ENCODE measurements at regions not wholly inside any gene's neighbourhood (a gene's known extent, or its start where the extent isn't known, plus 50 kb on each side); places are given as distances from the start of the nearest gene placed in this dataset.
A peak's percentile ranks its signal among the peaks of the same experiment; 100 is the strongest.
"Not testable (repeated sequence)": the region's sequence is repeated elsewhere in the genome, so short reads cannot be mapped to it uniquely, and the experiment has no call there.

DNA sequence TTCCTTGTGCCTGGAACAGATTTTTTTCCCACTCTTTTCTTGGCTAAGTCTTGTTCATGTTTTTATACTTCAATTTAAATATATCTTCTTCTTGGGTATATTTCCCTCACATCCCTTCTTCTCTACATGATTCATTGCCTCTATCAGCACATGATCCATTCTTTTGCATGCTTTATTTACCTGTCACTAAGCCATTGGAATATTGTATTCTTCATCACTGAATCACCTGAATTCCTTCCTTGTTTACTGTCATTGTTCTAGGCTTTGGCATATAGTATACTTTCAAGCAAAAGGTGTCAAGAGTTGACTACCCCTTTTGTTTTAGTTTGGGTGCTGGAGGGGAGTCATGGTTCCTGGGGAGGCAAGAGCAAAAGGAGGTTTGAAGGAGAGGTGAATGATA, 464.5 kb upstream of the LRRC7 start:
- no peak for DNase-seq
- no peaks in the 10 kb centered on the region for H3K36me3 ChIP-seq (replicated peaks; ENCODE audit: control insufficient read depth, insufficient read depth, low read length)
- H3K27me3 ChIP-seq (ENCODE audit: control insufficient read depth, insufficient read depth, low read length): no peaks in the 10 kb centered on the region
- no peak overlapping the region for H3K4me3 ChIP-seq (ENCODE audit: insufficient read depth, low read depth, low read length)

DNA sequence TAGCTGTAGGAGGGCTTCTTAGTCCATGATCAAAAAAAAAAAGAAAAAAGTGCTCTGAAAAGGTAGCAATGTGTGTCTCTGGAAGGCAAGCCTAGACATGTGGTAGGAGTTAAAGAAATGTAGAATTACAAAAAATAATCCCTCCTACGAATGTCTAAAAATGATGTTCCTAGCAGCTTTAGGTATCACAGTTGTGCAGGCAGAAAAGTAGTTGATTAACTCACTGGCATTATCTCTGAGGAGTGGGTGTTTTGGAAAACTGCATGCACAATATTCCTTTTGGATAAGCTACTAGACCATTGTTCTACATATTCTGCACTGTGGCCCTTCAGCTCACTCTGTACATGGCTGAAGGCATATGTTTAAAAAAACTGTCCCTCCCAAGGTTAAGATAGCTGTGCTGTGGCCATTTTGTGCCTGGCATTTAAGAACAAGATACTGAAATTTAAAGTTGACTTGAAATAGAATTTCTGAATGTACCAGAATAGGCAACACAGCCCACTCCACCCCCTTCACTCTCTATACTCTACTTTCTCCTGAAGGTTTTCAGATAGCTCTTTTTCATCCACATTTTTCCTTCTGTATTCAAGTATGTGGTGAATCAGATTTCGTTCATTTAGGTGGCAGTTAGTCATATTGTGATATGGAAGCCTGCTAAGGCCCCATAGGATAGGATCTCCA, 463.9 kb upstream of the LRRC7 start:
- no peak overlapping the region for H3K4me3 ChIP-seq (ENCODE audit: insufficient read depth, low read depth, low read length)
- H3K27me3 ChIP-seq (ENCODE audit: control insufficient read depth, insufficient read depth, low read length): no peaks in the 10 kb centered on the region
- H3K36me3 ChIP-seq (replicated peaks; ENCODE audit: control insufficient read depth, insufficient read depth, low read length): no peaks in the 10 kb centered on the region
- DNase-seq: no peak

DNA sequence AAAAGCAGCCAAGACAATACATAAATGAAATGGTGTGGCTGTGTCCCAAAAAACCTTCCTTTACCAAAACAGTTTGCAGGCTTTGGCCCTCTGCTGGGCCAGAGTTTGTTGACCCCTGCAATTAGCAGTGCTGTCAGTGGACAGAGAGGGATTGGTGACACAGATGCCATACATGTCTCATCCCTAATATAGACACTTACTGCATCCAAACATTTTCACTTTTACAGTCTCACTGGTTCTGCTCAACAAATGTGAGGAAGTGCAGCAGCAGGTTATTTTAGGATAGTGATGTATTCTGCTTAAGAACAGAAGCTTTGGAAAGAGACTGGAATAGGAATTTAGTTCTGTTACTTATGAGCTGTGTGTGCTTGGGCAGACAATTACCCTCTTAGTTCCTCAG, 462.8 kb upstream of the LRRC7 start:
- H3K4me3 ChIP-seq (ENCODE audit: insufficient read depth, low read depth, low read length): no peak overlapping the region
- DNase-seq: no peak
- no peaks in the 10 kb centered on the region for H3K36me3 ChIP-seq (replicated peaks; ENCODE audit: control insufficient read depth, insufficient read depth, low read length)
- no peaks in the 10 kb centered on the region for H3K27me3 ChIP-seq (ENCODE audit: control insufficient read depth, insufficient read depth, low read length)

DNA sequence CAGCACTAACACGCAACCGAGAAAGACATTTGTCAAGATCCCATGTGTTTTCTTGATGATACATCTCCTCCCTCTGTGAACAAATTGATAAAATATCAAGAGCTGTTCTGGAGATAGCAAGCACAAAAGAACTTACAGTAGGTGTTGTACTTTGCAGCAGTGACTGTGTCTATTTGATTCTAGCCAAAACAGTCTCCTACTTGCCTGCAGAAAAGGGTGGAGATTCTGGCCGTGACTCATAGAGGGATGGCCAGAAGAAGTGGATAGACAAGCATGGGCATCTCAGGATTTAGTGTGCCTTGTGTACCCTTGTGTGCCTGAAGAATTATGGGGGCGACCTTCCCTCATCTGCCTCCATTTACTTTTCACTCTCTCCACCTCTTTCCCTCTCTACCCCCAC, 458.4 kb upstream of the LRRC7 start:
- Histone ChIP-seq H3K27me3 (ENCODE audit: control insufficient read depth, insufficient read depth, low read length) (no peaks in the 10 kb centered on the region), H3K36me3 (replicated peaks; ENCODE audit: control insufficient read depth, insufficient read depth, low read length) (no peaks in the 10 kb centered on the region), H3K4me3 (ENCODE audit: insufficient read depth, low read depth, low read length) (no peak overlapping the region)
- no peak for DNase-seq

DNA sequence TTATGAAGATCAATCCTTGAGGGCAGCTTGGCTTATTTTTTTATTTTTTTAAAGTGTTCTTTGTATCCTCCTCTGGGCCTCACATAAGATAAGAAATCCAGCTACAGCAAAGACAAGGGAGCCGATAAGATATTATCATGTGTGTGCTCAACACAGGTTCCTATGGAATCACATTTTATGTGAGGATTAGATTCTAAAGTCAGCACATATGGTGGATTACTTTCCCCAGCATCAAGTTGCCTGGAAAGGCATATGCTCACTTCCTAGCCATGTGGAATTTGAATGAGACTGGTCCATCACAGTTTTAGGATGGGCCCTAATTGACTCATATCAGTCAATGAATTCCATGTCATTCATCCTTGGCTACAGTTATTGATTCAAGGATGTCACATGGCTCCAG, 456.9 kb upstream of the LRRC7 start:
- Histone ChIP-seq H3K36me3 (replicated peaks; ENCODE audit: control insufficient read depth, insufficient read depth, low read length) (no peaks in the 10 kb centered on the region), H3K27me3 (ENCODE audit: control insufficient read depth, insufficient read depth, low read length) (no peaks in the 10 kb centered on the region), H3K4me3 (ENCODE audit: insufficient read depth, low read depth, low read length) (no peak overlapping the region)
- no peak for DNase-seq

DNA sequence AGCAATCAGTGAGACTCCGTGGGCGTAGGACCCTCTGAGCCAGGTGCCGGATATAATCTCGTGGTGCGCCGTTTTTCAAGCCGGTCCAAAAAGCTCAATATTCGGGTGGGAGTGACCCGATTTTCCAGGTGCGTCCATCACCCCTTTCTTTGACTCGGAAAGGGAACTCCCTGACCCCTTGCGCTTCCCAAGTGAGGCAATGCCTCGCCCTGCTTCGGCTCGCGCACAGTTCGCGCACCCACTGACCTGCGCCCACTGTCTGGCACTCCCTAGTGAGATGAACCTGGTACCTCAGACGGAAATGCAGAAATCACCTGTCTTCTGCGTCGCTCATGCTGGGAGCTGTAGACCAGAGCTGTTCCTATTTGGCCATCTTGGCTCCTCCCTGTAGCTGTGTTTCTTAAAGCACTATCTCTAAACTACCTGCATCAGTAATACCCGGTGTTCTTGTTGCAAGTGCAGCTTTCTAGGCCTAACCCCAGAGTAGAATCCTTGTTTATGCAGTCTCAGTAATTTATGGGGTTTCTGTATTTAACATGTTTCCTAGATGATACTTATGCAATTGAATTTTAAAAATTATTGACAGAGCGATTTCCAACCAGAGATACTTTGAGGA, 447.5 kb upstream of the LRRC7 start:
- not testable (repeated sequence) for H3K36me3 ChIP-seq (replicated peaks; ENCODE audit: control insufficient read depth, insufficient read depth, low read length); H3K27me3 ChIP-seq (ENCODE audit: control insufficient read depth, insufficient read depth, low read length)
- peak overlapping the region; percentile 17 for H3K4me3 ChIP-seq (ENCODE audit: insufficient read depth, low read depth, low read length)
- DNase-seq: peak; percentile 4

DNA sequence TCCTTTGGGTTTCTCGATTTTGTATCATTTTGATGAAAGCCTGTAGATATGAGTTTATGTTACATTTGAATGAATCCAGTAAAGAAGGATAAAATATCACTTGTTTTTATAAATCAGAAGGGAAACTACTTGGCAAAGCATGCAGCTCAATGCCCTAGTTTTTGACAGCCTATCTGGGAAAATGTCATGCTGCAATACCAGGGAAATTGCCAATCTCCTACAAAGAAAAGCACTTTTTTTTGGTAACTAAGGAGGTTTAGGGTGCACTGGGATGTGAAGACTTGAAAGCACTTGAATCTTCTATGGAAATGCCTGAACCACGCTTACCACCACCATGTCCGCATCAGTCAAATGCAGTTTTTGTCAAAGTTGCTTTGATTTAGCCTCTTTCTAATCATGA, 446.9 kb upstream of the LRRC7 start:
- no peak for DNase-seq
- Histone ChIP-seq H3K4me3 (ENCODE audit: insufficient read depth, low read depth, low read length) (no peak overlapping the region), H3K36me3 (replicated peaks; ENCODE audit: control insufficient read depth, insufficient read depth, low read length) (no peaks in the 10 kb centered on the region), H3K27me3 (ENCODE audit: control insufficient read depth, insufficient read depth, low read length) (no peaks in the 10 kb centered on the region; the same call in 1 of the 2 replicates)

DNA sequence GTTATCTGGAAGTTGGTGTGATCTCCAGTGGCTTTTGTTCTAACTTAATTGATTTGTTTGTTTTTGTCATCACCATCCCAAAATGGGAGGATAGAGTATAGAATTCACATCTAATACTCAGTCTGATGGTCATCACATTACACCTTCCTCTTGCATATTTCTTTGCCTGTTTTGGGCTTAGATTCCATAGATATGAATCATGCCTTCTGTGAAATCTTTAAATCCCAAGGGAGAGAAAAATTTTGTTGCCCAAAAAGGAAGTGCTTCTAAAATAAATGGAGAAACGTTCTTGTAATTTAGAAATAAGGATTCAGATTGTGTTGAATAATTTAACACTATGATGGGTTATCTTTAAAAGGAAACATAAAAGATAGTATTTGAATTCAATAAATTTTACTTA, 446.0 kb upstream of the LRRC7 start:
- DNase-seq: no peak
- H3K27me3 ChIP-seq (ENCODE audit: control insufficient read depth, insufficient read depth, low read length): no peaks in the 10 kb centered on the region; the same call in 1 of the 2 replicates
- H3K36me3 ChIP-seq (replicated peaks; ENCODE audit: control insufficient read depth, insufficient read depth, low read length): no peaks in the 10 kb centered on the region
- H3K4me3 ChIP-seq (ENCODE audit: insufficient read depth, low read depth, low read length): no peak overlapping the region

DNA sequence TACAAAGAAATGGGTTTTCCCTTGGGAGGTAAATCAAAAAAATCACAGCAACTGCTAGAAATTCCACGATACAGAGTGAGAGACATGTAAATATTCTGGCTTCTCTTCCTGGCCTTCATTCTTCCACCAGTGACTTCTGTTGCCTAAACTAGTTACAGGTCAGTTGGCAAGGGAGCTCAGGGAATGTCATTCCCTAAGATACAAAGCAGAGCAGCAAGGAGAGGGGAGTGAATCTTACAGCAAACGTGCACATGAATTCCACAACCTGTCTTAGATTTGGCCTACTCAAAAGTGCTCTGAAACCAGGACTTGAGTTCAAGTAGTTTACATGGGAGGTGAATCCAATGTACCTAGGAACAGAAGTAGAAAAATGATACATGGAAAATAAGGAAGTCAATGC, 445.3 kb upstream of the LRRC7 start:
- no peaks in the 10 kb centered on the region; the same call in 1 of the 2 replicates for H3K27me3 ChIP-seq (ENCODE audit: control insufficient read depth, insufficient read depth, low read length)
- DNase-seq: no peak
- no peaks in the 10 kb centered on the region for H3K36me3 ChIP-seq (replicated peaks; ENCODE audit: control insufficient read depth, insufficient read depth, low read length)
- H3K4me3 ChIP-seq (ENCODE audit: insufficient read depth, low read depth, low read length): no peak overlapping the region

DNA sequence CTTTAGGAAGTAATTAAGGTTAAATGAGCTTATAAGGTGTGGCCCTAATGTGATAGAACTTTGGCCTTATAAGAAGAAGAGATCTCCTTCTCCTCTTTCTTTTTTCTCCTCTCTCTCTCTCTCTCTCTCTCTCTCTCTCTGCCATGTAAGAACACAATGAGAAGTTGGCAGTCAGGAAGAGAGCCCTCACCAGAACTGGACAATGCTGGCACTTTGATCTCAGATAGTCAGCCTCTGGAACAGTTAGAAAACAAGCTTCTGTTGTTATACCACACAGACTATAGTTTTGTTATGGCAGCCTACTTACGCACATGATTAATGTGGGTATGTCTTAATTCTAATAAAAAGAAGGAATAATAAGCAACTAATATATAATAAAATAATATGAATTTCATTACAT, 444.2 kb upstream of the LRRC7 start:
- H3K27me3 ChIP-seq (ENCODE audit: control insufficient read depth, insufficient read depth, low read length): no peaks in the 10 kb centered on the region; the same call in 1 of the 2 replicates
- H3K36me3 ChIP-seq (replicated peaks; ENCODE audit: control insufficient read depth, insufficient read depth, low read length): no peaks in the 10 kb centered on the region
- DNase-seq: no peak
- H3K4me3 ChIP-seq (ENCODE audit: insufficient read depth, low read depth, low read length): no peak overlapping the region

DNA sequence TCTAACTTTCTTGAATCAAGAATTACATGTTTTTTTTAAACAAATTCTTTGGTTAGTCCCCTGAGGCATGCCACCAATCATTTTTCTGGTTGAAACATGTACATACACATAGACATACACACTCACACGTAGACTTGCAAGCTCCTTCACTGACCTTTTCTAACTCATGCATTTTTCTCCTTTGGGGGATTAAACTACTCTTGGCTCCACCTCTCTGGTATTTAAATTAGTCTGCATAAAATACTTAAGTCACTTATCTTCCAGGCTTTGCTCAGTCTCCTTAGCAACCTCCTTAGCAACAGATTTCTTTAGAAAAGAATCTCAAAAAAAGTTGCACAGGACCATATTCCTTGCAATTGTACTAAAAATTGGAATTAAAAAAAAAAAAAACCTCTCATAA, 440.9 kb upstream of the LRRC7 start:
- Histone ChIP-seq H3K36me3 (replicated peaks; ENCODE audit: control insufficient read depth, insufficient read depth, low read length) (no peaks in the 10 kb centered on the region), H3K4me3 (ENCODE audit: insufficient read depth, low read depth, low read length) (no peak overlapping the region), H3K27me3 (ENCODE audit: control insufficient read depth, insufficient read depth, low read length) (no peaks in the 10 kb centered on the region)
- no peak for DNase-seq

DNA sequence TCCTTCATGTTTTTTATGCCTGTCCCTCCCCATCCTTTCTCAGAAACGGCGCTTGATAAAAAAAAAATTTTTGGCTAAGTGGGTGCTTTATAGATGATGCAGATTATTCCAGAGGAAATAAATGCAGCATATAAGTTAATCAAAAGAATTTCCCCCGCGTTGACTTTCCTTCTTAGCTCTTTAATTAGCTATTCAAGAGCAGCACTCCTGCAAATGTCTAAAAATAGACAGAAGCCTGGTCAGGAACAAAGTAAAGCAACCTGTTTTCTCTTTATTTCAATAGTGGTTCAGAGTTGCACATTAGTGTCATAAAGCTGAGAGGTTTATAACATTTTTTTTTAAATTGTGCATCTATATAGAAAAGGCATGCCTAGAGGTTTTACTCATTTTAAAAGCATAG, 439.5 kb upstream of the LRRC7 start:
- H3K4me3 ChIP-seq (ENCODE audit: insufficient read depth, low read depth, low read length): no peak overlapping the region
- H3K36me3 ChIP-seq (replicated peaks; ENCODE audit: control insufficient read depth, insufficient read depth, low read length): no peaks in the 10 kb centered on the region
- no peak for DNase-seq
- no peaks in the 10 kb centered on the region for H3K27me3 ChIP-seq (ENCODE audit: control insufficient read depth, insufficient read depth, low read length)

DNA sequence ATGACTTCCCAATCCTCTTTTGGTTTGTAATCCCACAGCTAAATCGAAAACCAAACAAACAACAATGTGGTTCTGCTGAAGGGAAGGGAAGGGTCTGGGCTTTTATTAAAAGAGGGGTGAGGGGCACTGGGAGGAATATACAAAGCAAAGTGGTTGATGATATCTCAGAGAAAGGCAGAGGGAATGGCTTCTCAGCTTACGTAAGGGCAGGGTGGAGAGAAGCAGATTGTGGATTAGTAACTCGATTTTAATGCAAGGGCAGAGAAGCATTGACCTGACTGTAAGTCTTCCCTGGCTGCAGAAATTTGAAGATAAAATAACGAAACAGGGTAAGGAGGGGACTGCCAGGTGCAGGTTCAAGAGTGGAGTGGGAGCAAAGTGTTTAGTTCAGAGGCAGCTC, 438.2 kb upstream of the LRRC7 start:
- Histone ChIP-seq H3K36me3 (replicated peaks; ENCODE audit: control insufficient read depth, insufficient read depth, low read length) (no peaks in the 10 kb centered on the region), H3K4me3 (ENCODE audit: insufficient read depth, low read depth, low read length) (no peak overlapping the region), H3K27me3 (ENCODE audit: control insufficient read depth, insufficient read depth, low read length) (no peaks in the 10 kb centered on the region)
- no peak for DNase-seq

DNA sequence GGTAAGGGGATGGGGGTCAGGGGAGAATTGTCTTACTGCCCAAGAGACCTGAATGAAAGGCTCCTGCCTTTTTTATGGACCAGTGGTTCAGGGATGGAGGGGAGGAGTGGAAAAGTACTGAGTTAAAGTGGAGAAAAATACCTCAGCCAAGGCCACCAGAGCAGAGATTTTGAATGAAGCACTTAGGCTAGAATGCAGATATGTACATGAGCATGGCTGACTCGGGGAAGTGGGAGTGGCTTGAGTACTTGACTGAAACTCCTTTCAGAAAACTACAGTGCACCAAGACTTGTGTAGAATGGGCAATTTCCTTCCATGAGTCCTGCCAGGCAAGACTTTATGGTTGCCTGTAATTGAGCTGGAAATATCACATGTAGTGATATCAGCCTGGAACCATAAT, 429.6 kb upstream of the LRRC7 start:
- Histone ChIP-seq H3K36me3 (replicated peaks; ENCODE audit: control insufficient read depth, insufficient read depth, low read length) (no peaks in the 10 kb centered on the region), H3K27me3 (ENCODE audit: control insufficient read depth, insufficient read depth, low read length) (no peaks in the 10 kb centered on the region), H3K4me3 (ENCODE audit: insufficient read depth, low read depth, low read length) (no peak overlapping the region)
- DNase-seq: no peak

DNA sequence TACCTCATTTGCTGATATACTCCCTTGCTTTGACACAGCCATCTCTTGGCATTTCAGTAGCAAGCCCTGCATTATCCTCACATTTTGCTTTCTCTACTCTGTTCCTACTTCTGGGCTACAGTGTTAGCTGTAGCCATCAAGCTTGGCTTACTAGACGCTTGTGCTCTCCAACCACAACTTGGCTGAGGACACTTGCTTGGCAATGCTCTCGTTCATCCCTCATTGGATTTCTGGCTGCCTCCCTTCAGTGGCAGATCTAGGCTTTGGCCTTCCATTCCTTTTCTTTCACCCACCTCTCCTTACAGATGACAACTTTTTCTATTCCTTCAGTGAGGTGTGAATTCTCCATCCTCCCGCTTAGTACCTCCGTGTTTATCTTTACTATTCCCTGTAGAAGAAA, 428.7 kb upstream of the LRRC7 start:
- H3K36me3 ChIP-seq (replicated peaks; ENCODE audit: control insufficient read depth, insufficient read depth, low read length): no peaks in the 10 kb centered on the region
- no peaks in the 10 kb centered on the region for H3K27me3 ChIP-seq (ENCODE audit: control insufficient read depth, insufficient read depth, low read length)
- no peak for DNase-seq
- no peak overlapping the region for H3K4me3 ChIP-seq (ENCODE audit: insufficient read depth, low read depth, low read length)

DNA sequence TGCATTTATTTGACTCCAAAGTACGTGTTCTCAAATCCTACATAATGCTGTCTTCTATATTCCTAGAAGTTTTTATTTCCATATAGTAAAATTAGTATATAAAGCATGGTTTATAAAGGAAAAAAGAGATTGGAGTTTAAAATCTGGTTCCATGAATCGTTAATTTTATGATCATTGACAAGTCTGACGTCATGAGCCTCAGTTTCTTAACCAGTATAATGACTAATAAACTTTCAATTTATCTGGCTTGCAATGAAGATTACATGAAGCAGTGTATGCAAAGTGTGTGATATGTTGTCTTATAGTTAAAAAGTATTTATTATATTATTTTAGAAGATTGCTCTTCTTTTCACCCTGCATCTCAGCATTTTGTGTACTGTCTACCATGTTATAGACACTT, 421.4 kb upstream of the LRRC7 start:
- Histone ChIP-seq H3K36me3 (replicated peaks; ENCODE audit: control insufficient read depth, insufficient read depth, low read length) (no peaks in the 10 kb centered on the region), H3K27me3 (ENCODE audit: control insufficient read depth, insufficient read depth, low read length) (no peaks in the 10 kb centered on the region), H3K4me3 (ENCODE audit: insufficient read depth, low read depth, low read length) (no peak overlapping the region)
- no peak for DNase-seq

Data from H7 (cell line).